ENCODE measurements at regions not wholly inside any gene's neighbourhood (a gene's known extent, or its start where the extent isn't known, plus 50 kb on each side); places are given as distances from the start of the nearest gene placed in this dataset.

DNA sequence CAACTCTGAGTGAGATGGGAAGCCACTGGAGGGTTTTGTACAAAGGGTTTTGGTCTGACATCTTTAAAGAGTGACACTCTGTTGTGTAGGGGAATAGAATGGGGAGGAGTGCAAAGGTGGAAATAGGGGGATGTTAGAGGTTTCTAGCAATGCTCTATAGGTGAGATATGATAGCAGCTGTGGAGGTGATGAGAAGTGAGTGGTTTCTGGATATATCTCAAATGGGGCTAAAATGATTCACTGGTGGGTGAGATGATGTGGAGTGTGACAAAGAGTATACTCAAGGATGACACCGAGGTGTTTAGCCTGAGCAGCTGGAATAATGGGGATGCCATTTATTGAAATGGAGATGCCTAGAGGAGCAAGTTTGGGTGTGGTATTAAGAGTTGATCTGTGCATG, 426.4 kb downstream of the PCNX1 start:
- TF ChIP-seq, protein P1, sequence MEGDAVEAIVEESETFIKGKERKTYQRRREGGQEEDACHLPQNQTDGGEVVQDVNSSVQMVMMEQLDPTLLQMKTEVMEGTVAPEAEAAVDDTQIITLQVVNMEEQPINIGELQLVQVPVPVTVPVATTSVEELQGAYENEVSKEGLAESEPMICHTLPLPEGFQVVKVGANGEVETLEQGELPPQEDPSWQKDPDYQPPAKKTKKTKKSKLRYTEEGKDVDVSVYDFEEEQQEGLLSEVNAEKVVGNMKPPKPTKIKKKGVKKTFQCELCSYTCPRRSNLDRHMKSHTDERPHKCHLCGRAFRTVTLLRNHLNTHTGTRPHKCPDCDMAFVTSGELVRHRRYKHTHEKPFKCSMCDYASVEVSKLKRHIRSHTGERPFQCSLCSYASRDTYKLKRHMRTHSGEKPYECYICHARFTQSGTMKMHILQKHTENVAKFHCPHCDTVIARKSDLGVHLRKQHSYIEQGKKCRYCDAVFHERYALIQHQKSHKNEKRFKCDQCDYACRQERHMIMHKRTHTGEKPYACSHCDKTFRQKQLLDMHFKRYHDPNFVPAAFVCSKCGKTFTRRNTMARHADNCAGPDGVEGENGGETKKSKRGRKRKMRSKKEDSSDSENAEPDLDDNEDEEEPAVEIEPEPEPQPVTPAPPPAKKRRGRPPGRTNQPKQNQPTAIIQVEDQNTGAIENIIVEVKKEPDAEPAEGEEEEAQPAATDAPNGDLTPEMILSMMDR (IDR thresholded peaks at IDR 0.05), result no peak
- DNase-seq (ENCODE audit: low spot score) (no peak), ATAC-seq (ENCODE audit: low FRiP score) (no peak)

DNA sequence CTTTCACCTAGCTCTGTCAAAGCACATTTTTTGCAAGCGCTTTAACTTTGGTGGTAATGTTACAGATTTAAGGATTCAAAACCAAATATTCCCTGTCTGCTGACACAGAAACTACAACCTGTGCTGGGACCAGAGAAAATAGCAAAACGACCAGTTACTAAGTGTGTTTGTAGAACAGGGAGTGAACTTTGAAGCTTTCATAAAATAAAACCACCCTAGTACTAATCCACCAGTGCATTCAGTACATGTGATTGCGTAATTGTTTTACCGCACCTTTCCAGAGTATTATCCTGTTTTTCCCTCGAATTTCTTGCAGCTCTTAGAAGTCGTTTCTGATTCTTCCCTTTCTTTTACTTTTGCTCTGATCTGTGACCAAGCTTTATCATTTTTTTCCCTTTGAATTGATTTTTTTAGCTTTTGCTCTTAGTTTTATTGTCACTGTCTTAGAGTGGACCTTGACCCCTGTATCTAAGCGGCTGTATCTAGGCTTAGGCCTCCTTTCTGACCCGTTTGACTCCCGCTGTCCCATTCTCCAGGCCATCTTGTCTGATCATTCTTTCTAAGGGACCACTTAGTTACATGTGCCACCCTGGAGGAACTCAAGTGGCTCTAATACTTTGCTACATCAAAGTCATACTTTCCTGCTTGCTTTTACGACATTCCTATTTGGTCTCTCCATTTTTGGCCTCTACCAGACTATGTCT, 429.4 kb downstream of the PCNX1 start:
- TF ChIP-seq, protein P1 (IDR thresholded peaks at IDR 0.05), result no peak
- no peak for DNase-seq (ENCODE audit: low spot score)
- ATAC-seq (ENCODE audit: low FRiP score), result peak; percentile 28

DNA sequence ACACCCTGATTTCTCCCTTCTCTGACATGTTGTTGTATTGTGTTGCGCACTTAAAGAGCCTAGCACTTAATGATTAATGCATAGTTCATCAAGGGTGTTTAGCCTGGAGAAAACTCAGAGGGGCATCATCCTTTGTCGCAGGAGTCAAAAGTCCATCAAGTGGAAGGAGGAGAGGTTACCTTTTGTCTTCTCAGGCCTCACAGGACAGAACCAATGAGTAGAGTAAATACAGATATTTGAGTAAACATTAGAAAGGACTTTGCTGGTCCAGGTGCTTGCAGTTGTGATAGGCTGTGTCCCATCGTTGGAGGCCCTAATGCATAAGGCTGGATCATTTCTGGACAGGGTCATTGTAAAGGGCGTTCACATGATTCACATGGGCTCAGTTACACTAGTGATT, 430.9 kb downstream of the PCNX1 start:
- no peak for DNase-seq (ENCODE audit: low spot score)
- TF ChIP-seq, protein P1 (IDR thresholded peaks at IDR 0.05), result no peak
- ATAC-seq (ENCODE audit: low FRiP score), result no peak

DNA sequence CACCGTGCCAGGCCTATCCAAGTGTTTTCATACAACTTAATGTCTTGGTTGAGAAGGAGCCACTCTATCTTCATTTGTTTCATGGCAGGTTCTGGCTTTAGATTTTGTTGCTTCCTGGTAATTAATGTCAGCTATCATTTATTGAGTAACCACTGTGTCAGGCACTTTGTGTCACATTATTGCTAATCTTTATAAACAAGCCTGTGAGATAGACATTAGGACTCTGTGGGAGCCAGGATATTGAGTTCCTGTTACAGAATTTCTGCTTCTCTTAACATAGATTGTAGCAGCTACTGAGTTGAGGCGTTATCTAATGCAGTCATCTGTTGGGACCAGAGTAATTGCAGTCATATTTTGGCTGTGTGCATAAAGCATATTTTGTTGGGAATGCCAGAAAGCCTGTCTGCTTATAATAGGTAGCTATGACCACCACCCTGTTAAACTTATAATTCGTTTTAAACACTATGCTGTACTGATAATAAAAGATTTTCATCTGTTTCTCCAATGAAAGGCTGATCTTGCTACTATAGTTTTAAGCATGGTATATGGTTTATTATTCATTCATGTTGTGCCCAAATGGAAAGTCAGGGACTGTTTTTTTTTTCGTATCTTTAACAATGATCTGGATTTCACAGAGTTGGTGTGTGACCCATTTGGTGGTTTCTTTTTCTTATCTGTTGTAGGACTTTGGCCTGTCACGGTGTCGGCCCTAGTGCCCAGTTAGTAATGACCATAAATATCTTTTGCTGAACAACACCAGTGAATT, 432.6 kb downstream of the PCNX1 start:
- DNase-seq (ENCODE audit: low spot score) (no peak), ATAC-seq (ENCODE audit: low FRiP score) (no peak)
- TF ChIP-seq, protein P1 (IDR thresholded peaks at IDR 0.05), result no peak

DNA sequence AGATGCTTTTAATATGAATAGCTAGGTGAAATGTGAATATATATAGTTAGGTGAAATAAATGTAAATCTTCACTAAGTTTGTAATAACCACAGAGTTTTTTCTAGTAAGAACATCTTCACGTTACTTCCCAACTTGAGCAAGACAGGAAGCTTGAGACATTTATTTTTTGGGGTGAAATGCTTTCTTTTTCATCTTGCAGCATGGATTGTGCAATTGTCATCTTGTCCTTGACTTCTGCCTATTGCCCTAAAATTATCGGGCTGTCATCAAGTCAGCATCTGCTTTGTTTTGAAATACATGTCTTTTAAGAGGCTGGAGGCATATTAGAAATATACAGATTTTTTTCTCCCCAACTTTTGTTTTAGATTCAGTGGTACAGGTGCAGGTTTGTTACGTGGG, 433.9 kb downstream of the PCNX1 start:
- no peak for ATAC-seq (ENCODE audit: low FRiP score)
- no peak for DNase-seq (ENCODE audit: low spot score)
- TF ChIP-seq, protein P1 (IDR thresholded peaks at IDR 0.05), result no peak

DNA sequence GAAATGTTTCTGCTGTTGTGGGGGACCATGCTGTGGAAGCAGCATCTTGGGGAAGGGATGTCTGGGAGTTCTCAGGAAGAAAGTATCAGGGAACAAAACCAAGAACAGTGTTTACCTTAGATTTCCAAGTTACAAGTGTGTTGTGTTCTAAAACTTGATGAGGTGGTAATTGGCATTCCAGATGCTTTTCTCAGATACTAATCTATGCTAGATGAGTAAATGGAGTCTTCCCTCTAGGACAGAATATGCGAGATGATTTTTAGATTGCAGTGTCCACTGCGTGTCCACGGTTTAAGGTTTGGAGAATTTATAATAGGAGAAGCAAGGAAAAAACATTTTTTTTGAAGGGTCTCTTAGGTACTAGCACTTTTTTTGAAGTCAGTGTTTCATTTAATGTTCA, 436.5 kb downstream of the PCNX1 start:
- ATAC-seq (ENCODE audit: low FRiP score), result no peak
- TF ChIP-seq, protein P1 (IDR thresholded peaks at IDR 0.05), result no peak
- DNase-seq (ENCODE audit: low spot score), result no peak

DNA sequence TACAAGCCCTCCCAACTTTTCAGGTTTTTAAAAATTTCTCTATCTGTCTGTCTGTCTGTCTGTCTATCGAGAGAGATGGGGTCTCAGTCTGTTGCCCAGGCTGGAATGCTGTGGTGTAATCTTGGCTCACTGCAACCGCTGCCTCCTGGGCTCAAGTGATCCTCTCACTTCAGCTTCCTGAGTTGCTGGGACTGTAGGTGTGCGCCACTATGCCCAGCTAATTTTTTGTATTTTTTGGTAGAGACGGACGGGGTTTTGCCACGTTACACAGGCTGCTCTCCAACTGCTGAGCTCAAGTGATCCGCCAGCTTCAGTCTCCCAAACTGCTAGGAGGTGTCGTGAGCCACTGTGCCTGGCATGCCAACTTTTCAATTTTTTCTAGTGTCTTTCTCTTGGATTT, 437.2 kb downstream of the PCNX1 start:
- no peak for DNase-seq (ENCODE audit: low spot score)
- ATAC-seq (ENCODE audit: low FRiP score), result no peak
- TF ChIP-seq, protein P1 (IDR thresholded peaks at IDR 0.05), result no peak
